Heart left ventricle (tissue), 13 donors: ENCODE measurements at regions not wholly inside any gene's neighbourhood (a gene's known extent, or its start where the extent isn't known, plus 50 kb on each side); places are given as distances from the start of the nearest gene placed in this dataset.

ENCODE experiments used
- POLR2A ChIP-seq, 2 donors: fragments of 450-650 bp; IDR thresholded peaks; one replicate each; pipeline ENCODE4 v1.6.1; 2017; ENCODE audit warnings: antibody characterized with exemption in 2 of 2, mild to moderate bottlenecking in 2 of 2, moderate library complexity in 2 of 2
- TF ChIP-seq, protein P1 (sequence below), 12 donors: fragments of 200-600 bp; sonication (generic) in 4 of 12; IDR thresholded peaks; one replicate each; pipeline versions ENCODE4 v1.5.0 to v1.8.0; 2018 to 2022; ENCODE audit warnings: antibody characterized with exemption in 12 of 12, mild to moderate bottlenecking in 5 of 12
- donor health status: ischemic (EF 13 %, LVEDD 7.1; RV severe dilation, severe dysfunction).
- donor health status: DM: no; HTN: yes; CAD: no.
- donor health status: DM: no; HTN: no; CAD: no.
- donor health status: ischemic (EF 25% LVEDD 6.9; RV normal size, moderate dysfunction).
- donor health status: ischemic (EF 25% LVEDD 5.7; RV mildly dilated, moderate dysfunction).
- donor health status: ischemic (EF 35%, LVEDD 5.7; RV mildly dilated, moderate dysfunction).
- donor health status: nonischemic (EF 11% LVEDD 7.7; RV severe dilation, severe dysfunction).
- donor health status: DM: yes; HTN: yes; CAD: no.
- donor health status: PGD.
- donor health status: ischemic (EF 29% LVEDD 5.4; RV normal size, mild dysfunction).
- donor health status: nonischemic (EF 23%, LVEDD 6.1; RV moderate dilation, normal function).

DNA sequence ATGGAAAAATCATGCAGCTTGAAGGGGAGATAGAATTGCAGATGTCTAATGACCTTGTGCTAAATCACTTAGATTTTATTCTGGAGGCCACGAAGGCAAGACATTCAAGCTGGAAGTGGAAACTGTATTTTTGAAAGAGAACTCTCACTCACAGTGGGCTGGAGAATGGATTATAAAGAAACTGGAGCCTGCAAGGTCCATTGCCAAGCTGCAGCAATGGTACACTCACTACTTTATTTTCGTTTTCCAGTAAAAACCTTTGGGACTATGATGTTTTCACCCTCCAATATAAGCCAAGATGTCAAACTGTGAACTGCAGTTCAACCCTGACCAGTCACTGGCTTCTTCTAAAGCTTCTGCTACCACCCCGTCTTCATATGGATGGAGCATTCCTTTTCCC is 62.0 kb downstream of the SKIDA1 start:
- TF ChIP-seq, protein P1, sequence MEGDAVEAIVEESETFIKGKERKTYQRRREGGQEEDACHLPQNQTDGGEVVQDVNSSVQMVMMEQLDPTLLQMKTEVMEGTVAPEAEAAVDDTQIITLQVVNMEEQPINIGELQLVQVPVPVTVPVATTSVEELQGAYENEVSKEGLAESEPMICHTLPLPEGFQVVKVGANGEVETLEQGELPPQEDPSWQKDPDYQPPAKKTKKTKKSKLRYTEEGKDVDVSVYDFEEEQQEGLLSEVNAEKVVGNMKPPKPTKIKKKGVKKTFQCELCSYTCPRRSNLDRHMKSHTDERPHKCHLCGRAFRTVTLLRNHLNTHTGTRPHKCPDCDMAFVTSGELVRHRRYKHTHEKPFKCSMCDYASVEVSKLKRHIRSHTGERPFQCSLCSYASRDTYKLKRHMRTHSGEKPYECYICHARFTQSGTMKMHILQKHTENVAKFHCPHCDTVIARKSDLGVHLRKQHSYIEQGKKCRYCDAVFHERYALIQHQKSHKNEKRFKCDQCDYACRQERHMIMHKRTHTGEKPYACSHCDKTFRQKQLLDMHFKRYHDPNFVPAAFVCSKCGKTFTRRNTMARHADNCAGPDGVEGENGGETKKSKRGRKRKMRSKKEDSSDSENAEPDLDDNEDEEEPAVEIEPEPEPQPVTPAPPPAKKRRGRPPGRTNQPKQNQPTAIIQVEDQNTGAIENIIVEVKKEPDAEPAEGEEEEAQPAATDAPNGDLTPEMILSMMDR (IDR thresholded peaks at IDR 0.05): no peak
- TF ChIP-seq POLR2A (IDR thresholded peaks at IDR 0.05): no peak
